SK-N-SH (cell line): ENCODE measurements at regions not wholly inside any gene's neighbourhood (a gene's known extent, or its start where the extent isn't known, plus 50 kb on each side); places are given as distances from the start of the nearest gene placed in this dataset.

Experiments used
- CTCF ChIA-PET: fragments of 300-600, 350-600 bp; formaldehyde crosslinking; extraction: SDS; loops from one replicate; lab custom pipeline; 2021; lab: Yijun Ruan, JAX
- POLR2A ChIA-PET: fragments of 350-600 bp; sonication (Branson Sonifier 250); formaldehyde crosslinking; extraction: SDS; loops from one replicate; lab custom pipeline; 2020; ENCODE audit warnings: antibody characterized with exemption, inconsistent platforms; lab: Yijun Ruan, JAX
- DNase-seq: peaks from one replicate; pipeline ENCODE4 v3.0.0; 2012
- H2AFZ ChIP-seq: fragments of 200-600 bp; sonication (generic); 2 replicates; pipeline ENCODE4 v1.8.1; 2016; ENCODE audit warnings: antibody characterized with exemption, mild to moderate bottlenecking, low read depth
- H3F3A ChIP-seq: fragments of 200-600 bp; sonication (generic); replicated peaks from 2 replicates; pipeline ENCODE3; 2016; ENCODE audit warnings: antibody characterized with exemption, mild to moderate bottlenecking; ENCODE audit not compliant: insufficient read depth
- H3K27ac ChIP-seq, 2 experiments: fragments of 200-500 bp in 1 of 2; fragments of 200-600 bp in 1 of 2; sonication (Bioruptor generic) in 1 of 2; sonication (generic), shearing (Covaris generic) in 1 of 2; 2 replicates each; pipeline versions ENCODE4 v1.5.1 to v1.6.1; 2014 to 2016; ENCODE audit warnings: low read depth in 2 of 2, inconsistent platforms in 1 of 2, low read length in 1 of 2, mild to moderate bottlenecking in 1 of 2, mixed read lengths in 1 of 2
- H3K27me3 ChIP-seq: fragments of 200-600 bp; sonication (generic), shearing (Covaris generic); 2 replicates; pipeline ENCODE4 v1.6.1; 2016; ENCODE audit warnings: mixed run types; ENCODE audit not compliant: insufficient read depth
- H3K36me3 ChIP-seq, 2 experiments: fragments of 200-500 bp in 1 of 2; fragments of 200-600 bp in 1 of 2; sonication (Bioruptor generic) in 1 of 2; sonication (generic) in 1 of 2; replicated peaks in 1 of 2; 2 replicates each; pipeline versions ENCODE3 to v1.5.1; 2014 to 2016; ENCODE audit warnings: low read length in 1 of 2, mild to moderate bottlenecking in 1 of 2; ENCODE audit not compliant: insufficient read depth in 2 of 2, control insufficient read depth in 1 of 2
- H3K4me1 ChIP-seq, 2 experiments: fragments of 200-500 bp in 1 of 2; fragments of 200-600 bp in 1 of 2; sonication (Bioruptor generic) in 1 of 2; sonication (generic), shearing (Covaris generic) in 1 of 2; 2 replicates each; pipeline versions ENCODE4 v1.5.1 to v1.6.1; 2014 to 2016; ENCODE audit warnings: low read depth in 1 of 2, low read length in 1 of 2, mixed run types in 1 of 2; ENCODE audit not compliant: insufficient read depth in 2 of 2, control insufficient read depth in 1 of 2
- H3K4me2 ChIP-seq: fragments of 200-600 bp; sonication (generic), shearing (Covaris generic); 2 replicates; pipeline ENCODE4 v1.6.1; 2017; ENCODE audit warnings: mixed run types
- H3K4me3 ChIP-seq, 2 experiments: fragments of 200-500 bp in 1 of 2; fragments of 200-600 bp in 1 of 2; sonication (Bioruptor generic) in 1 of 2; sonication (generic), shearing (Covaris generic) in 1 of 2; 2 replicates each; pipeline versions ENCODE4 v1.5.1 to v1.8.1; 2014 to 2016; ENCODE audit warnings: low read depth in 2 of 2, inconsistent platforms in 1 of 2, low read length in 1 of 2, mild to moderate bottlenecking in 1 of 2, mixed read lengths in 1 of 2, moderate library complexity in 1 of 2
- H3K79me2 ChIP-seq: fragments of 200-600 bp; sonication (generic); 2 replicates; pipeline ENCODE4 v1.8.1; 2017; ENCODE audit warnings: mild to moderate bottlenecking; ENCODE audit not compliant: insufficient read depth
- H3K9ac ChIP-seq: fragments of 200-600 bp; sonication (generic); 2 replicates; pipeline ENCODE4 v1.6.1; 2017; ENCODE audit warnings: mixed run types
- H3K9me2 ChIP-seq: fragments of 200-600 bp; sonication (generic); 2 replicates; pipeline ENCODE4 v1.6.1; 2017; ENCODE audit warnings: mixed run types
- H3K9me3 ChIP-seq: fragments of 200-600 bp; sonication (generic); 2 replicates; pipeline ENCODE4 v1.6.1; 2017; ENCODE audit warnings: mixed run types, mild to moderate bottlenecking, moderate library complexity
- H4K20me1 ChIP-seq: fragments of 200-600 bp; sonication (generic); 2 replicates; pipeline ENCODE4 v1.6.1; 2017; ENCODE audit warnings: mild to moderate bottlenecking, mixed run types; ENCODE audit not compliant: insufficient read depth
- FOXM1 ChIP-seq: IDR thresholded peaks from 2 replicates; pipeline ENCODE4 v1.4.0; 2012; ENCODE audit warnings: low read depth, mild to moderate bottlenecking
- MEF2A ChIP-seq: IDR thresholded peaks from 2 replicates; pipeline ENCODE4 v1.4.0; 2012; ENCODE audit warnings: low read depth, borderline replicate concordance
- NRF1 ChIP-seq: IDR thresholded peaks from 2 replicates; pipeline ENCODE4 v1.6.1; 2012; ENCODE audit warnings: low read depth, mild to moderate bottlenecking, low read length
- RCOR1 ChIP-seq: fragments of 150-350 bp; IDR thresholded peaks from 2 replicates; pipeline ENCODE4 v1.6.1; 2017; ENCODE audit warnings: antibody characterized with exemption, low read length
- SMC3 ChIP-seq: IDR thresholded peaks from 2 replicates; pipeline ENCODE4 v1.6.1; 2012; ENCODE audit warnings: low read depth, low read length, improper control_type of control experiment
- TAF1 ChIP-seq: IDR thresholded peaks from 2 replicates; pipeline ENCODE4 v1.6.1; 2012; ENCODE audit warnings: low read depth, mild to moderate bottlenecking, low read length, moderate library complexity, borderline replicate concordance
- WGBS: methylation state at CpG from one replicate; pipeline ENCODE4 v1.1.6; 2017; ENCODE audit warnings: low lambda C conversion rate; 5-methylcytosine and 5-hydroxymethylcytosine counted together
- TF ChIP-seq, protein P1 (sequence below): IDR thresholded peaks from 2 replicates; pipeline ENCODE4 v1.4.0; 2012; ENCODE audit warnings: low read depth, borderline replicate concordance
- TF ChIP-seq, protein P2 (sequence below): fragments of 150-350 bp; IDR thresholded peaks from 2 replicates; pipeline ENCODE4 v1.6.1; 2017; ENCODE audit warnings: antibody characterized with exemption, low read length, low read depth, borderline replicate concordance
- TF ChIP-seq, protein P3 (sequence below): IDR thresholded peaks from 2 replicates; pipeline ENCODE4; 2012
- TF ChIP-seq, protein P4 (sequence below): IDR thresholded peaks from 2 replicates; pipeline ENCODE4 v1.4.0; 2012; ENCODE audit warnings: low read depth, borderline replicate concordance
- TF ChIP-seq, protein P5 (sequence below): IDR thresholded peaks from 2 replicates; pipeline ENCODE4 v1.6.1; 2012; ENCODE audit warnings: mild to moderate bottlenecking, low read depth, low read length, moderate library complexity
- TF ChIP-seq, protein P6 (sequence below): fragments of 150-350 bp; IDR thresholded peaks from 2 replicates; pipeline ENCODE4 v1.6.1; 2016; ENCODE audit warnings: mild to moderate bottlenecking, low read depth, low read length

DNA sequence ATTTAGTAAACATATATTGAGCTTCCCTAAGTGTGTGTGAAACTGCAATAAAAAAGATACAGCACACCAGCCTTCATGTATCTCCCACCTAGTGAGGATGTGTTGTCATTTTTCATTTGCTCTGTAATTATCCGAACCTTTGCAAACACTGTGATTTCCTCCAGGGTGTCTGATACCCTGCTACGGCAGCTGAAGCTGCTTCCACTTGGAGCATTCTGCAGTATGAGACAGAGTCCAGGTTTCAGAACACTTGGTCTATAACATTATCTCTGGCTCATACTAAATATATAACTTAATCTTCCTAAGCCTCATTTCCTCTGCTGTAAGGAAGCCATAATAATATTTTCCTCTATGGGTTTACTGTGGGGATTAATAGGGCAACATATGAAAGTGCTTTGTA, 1338.1 kb upstream of the SLC10A2 start:
- Histone ChIP-seq H3K36me3 (peaks cover 2 to 3% of the 10 kb centered on the region in 2 experiments), H3K79me2 (no peaks in the 10 kb centered on the region), H3K4me2 (no peak overlapping the region), H3F3A (no peaks in the 10 kb centered on the region), H3K9me2 (no peaks in the 10 kb centered on the region), H3K27ac (no peak overlapping the region), H3K4me1 (no peaks in the 10 kb centered on the region; a peak in 1 of 4 replicates), H3K9ac (no peak overlapping the region), H3K4me3 (no peak overlapping the region), H3K9me3 (0 out of 2 replicates have a peak, but pooled peaks cover 2% of the 10 kb centered on the region), H2AFZ (no peak overlapping the region), H3K27me3 (no peaks in the 10 kb centered on the region), H4K20me1 (no peaks in the 10 kb centered on the region)
- TF ChIP-seq, protein P1, sequence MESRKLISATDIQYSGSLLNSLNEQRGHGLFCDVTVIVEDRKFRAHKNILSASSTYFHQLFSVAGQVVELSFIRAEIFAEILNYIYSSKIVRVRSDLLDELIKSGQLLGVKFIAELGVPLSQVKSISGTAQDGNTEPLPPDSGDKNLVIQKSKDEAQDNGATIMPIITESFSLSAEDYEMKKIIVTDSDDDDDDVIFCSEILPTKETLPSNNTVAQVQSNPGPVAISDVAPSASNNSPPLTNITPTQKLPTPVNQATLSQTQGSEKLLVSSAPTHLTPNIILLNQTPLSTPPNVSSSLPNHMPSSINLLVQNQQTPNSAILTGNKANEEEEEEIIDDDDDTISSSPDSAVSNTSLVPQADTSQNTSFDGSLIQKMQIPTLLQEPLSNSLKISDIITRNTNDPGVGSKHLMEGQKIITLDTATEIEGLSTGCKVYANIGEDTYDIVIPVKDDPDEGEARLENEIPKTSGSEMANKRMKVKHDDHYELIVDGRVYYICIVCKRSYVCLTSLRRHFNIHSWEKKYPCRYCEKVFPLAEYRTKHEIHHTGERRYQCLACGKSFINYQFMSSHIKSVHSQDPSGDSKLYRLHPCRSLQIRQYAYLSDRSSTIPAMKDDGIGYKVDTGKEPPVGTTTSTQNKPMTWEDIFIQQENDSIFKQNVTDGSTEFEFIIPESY: no peak
- TF ChIP-seq MEF2A: no peak
- TF ChIP-seq FOXM1: no peak
- TF ChIP-seq, protein P2, sequence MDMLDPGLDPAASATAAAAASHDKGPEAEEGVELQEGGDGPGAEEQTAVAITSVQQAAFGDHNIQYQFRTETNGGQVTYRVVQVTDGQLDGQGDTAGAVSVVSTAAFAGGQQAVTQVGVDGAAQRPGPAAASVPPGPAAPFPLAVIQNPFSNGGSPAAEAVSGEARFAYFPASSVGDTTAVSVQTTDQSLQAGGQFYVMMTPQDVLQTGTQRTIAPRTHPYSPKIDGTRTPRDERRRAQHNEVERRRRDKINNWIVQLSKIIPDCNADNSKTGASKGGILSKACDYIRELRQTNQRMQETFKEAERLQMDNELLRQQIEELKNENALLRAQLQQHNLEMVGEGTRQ: no peak
- TF ChIP-seq, protein P3, sequence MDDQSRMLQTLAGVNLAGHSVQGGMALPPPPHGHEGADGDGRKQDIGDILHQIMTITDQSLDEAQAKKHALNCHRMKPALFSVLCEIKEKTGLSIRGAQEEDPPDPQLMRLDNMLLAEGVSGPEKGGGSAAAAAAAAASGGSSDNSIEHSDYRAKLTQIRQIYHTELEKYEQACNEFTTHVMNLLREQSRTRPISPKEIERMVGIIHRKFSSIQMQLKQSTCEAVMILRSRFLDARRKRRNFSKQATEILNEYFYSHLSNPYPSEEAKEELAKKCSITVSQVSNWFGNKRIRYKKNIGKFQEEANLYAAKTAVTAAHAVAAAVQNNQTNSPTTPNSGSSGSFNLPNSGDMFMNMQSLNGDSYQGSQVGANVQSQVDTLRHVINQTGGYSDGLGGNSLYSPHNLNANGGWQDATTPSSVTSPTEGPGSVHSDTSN: no peak
- TF ChIP-seq, protein P4, sequence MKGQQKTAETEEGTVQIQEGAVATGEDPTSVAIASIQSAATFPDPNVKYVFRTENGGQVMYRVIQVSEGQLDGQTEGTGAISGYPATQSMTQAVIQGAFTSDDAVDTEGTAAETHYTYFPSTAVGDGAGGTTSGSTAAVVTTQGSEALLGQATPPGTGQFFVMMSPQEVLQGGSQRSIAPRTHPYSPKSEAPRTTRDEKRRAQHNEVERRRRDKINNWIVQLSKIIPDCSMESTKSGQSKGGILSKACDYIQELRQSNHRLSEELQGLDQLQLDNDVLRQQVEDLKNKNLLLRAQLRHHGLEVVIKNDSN: no peak
- TF ChIP-seq, protein P5, sequence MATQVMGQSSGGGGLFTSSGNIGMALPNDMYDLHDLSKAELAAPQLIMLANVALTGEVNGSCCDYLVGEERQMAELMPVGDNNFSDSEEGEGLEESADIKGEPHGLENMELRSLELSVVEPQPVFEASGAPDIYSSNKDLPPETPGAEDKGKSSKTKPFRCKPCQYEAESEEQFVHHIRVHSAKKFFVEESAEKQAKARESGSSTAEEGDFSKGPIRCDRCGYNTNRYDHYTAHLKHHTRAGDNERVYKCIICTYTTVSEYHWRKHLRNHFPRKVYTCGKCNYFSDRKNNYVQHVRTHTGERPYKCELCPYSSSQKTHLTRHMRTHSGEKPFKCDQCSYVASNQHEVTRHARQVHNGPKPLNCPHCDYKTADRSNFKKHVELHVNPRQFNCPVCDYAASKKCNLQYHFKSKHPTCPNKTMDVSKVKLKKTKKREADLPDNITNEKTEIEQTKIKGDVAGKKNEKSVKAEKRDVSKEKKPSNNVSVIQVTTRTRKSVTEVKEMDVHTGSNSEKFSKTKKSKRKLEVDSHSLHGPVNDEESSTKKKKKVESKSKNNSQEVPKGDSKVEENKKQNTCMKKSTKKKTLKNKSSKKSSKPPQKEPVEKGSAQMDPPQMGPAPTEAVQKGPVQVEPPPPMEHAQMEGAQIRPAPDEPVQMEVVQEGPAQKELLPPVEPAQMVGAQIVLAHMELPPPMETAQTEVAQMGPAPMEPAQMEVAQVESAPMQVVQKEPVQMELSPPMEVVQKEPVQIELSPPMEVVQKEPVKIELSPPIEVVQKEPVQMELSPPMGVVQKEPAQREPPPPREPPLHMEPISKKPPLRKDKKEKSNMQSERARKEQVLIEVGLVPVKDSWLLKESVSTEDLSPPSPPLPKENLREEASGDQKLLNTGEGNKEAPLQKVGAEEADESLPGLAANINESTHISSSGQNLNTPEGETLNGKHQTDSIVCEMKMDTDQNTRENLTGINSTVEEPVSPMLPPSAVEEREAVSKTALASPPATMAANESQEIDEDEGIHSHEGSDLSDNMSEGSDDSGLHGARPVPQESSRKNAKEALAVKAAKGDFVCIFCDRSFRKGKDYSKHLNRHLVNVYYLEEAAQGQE: no peak
- TF ChIP-seq, protein P6, sequence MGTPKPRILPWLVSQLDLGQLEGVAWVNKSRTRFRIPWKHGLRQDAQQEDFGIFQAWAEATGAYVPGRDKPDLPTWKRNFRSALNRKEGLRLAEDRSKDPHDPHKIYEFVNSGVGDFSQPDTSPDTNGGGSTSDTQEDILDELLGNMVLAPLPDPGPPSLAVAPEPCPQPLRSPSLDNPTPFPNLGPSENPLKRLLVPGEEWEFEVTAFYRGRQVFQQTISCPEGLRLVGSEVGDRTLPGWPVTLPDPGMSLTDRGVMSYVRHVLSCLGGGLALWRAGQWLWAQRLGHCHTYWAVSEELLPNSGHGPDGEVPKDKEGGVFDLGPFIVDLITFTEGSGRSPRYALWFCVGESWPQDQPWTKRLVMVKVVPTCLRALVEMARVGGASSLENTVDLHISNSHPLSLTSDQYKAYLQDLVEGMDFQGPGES: no peak
- no peak for TF ChIP-seq TAF1
- TF ChIP-seq SMC3: no peak
- TF ChIP-seq NRF1: no peak
- TF ChIP-seq RCOR1: no peak
- ChIA-PET POLR2A (no interaction called here), CTCF (interaction anchor here (1.0 to 1.3 kb wide), 2 partner anchors 11 to 46 kb away, joined by 3 read pairs; no protein-coding TSS in a partner anchor)
- DNase-seq: no peak
- 62% methylated on average over 2 of the region's 2 CpGs for WGBS
